Umbilical cord (tissue), 1 donor: ENCODE measurements at regions not wholly inside any gene's neighbourhood (a gene's known extent, or its start where the extent isn't known, plus 50 kb on each side); places are given as distances from the start of the nearest gene placed in this dataset.

Experiments used
- DNase-seq: peaks from one replicate; pipeline ENCODE4 v3.0.0-alpha.2; 2015; ENCODE audit warnings: low spot score

DNA sequence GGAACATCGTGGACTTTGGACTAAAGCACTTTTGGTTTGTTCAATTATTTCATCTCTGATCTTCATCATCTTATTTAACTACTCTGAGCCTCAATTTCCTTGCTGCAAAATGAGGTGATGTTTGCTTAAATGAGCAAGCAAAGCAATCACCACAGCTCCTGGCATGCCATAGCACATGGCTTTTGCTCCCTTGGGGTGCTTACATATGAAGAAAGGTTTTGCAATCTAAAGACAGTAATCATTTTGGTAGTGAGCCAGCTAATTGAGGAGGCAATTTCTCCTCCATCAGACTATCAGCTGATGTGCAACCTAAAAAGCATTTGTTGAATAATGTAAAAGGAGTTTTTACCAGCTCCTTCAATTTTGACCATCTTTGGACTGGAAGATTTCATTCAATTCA lies 68.8 kb upstream of the KCNJ15 start:
- no peak for DNase-seq

DNA sequence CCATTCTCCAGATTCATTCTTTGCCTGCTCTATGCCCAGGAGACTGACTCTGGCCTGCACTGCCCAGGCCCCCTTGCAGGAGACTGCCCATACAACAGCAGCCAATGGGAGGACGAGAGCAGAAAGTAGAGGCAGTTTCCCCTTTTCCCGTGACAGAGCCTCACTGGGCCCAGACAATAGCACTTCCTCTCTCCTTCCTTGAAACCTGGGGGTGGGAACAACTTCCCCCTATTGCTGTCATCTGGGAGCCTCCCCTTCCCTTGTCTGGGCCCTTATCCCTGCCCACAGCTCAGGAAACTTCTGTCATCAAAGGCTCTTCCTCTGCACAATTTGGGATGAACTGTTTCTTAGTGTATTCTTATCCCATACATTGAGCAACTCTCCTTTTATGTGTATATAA lies 60.8 kb upstream of the KCNJ15 start:
- DNase-seq: no peak

DNA sequence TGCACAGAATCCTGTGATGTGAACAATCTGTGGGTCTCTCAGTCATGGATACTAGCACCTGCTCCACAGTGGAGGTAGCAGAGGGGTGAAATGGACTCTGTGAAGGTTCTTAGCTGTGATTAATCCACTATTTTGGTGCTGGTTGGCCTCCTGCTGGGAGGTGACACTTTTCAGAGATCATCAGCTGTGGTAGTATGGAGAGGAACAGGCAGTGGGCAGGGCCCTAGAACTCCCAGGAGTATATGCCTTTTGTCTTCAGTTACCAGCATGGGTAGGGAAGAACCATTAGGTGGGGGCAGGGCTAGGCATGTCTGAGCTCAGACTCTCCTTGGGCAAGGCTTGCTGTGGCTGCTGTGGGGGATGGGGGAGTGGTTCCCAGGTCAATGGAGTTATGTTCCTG lies 54.0 kb upstream of the KCNJ15 start:
- no peak for DNase-seq

- no peak for DNase-seq
Observed at GRCh38 chr21:38203229-38203628, 53.6 kb upstream of the KCNJ15 start.

DNA sequence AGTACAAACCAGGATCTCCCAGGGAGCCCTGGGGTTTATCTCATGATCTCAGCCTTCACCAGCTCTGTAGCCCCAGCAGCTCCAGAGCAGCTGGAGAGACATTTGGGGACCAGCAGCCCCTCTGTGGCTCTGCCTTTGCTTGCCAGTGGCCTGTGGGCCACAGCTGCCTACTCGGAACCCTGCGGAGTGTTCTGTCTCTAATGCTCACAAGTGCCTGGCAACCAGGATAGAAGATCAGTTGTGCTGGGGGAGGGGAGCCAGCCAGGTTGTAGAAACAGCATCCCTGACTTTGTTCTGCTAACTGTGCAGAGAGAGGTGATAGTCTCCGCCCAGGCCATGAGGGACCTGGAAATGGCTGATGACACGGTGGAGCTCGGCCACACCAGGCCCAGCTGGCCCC lies 50.9 kb upstream of the KCNJ15 start:
- DNase-seq: no peak

DNA sequence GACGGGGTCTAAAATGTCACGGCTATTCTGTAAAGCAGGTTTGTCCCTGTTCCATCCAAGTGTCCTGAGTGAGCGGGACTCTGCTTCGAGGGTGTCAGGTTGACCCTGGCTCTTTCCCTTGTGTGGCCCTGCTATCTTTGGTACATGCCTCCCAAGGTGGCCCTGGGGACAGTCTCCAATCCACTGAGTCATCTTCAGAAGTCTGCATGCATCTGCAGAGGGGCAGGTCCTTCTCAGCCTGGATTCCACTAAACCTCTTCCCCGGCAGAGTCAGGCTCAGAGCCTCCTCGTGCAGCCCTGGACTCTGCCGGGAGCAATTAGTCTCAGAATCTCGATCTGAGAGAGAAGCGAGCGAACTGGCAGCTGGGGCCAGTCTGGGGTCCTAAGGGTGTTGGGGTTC lies 50.1 kb upstream of the KCNJ15 start:
- no peak for DNase-seq
